K562 (cell line): ENCODE measurements at regions not wholly inside any gene's neighbourhood (a gene's known extent, or its start where the extent isn't known, plus 50 kb on each side); places are given as distances from the start of the nearest gene placed in this dataset.

Experiments
- ATAC-seq: fragments of 200-7000 bp; cut with Tn5 transposase; 3 replicates; pipeline ENCODE4 v1.9.1; 2020; ENCODE audit warnings: moderate library complexity
- BruUV-seq: library from RNA; stranded (reverse); fragments of 400-500 nt; replicated peaks from 2 replicates; lab custom pipeline; 2021; lab: Mats Ljungman, UMichigan
- CTCF ChIA-PET: fragments of 300-600 bp; formaldehyde crosslinking; extraction: SDS; loops from one replicate; lab custom pipeline; 2021; ENCODE audit warnings: low intra/inter-chr PET ratio; lab: Yijun Ruan, JAX
- POLR2A ChIA-PET: fragments of 300-600, 350-650 bp; sonication (Branson Sonifier 250); formaldehyde crosslinking; extraction: SDS; loops from one replicate; lab custom pipeline; 2021; ENCODE audit warnings: antibody characterized with exemption, inconsistent platforms; lab: Yijun Ruan, JAX
- DNase-seq, 4 experiments: peaks; one replicate each; pipeline versions ENCODE4 v3.0.0 to v3.0.0-alpha.2; 2011 to 2018; ENCODE audit warnings: low spot score in 3 of 4, mixed read lengths in 3 of 4; ENCODE audit errors: extremely low read depth in 1 of 4
- FAIRE-seq: peaks from 2 replicates; lab custom pipeline; 2011; peaks lifted over from hg19 to GRCh38; lab: Jason Lieb, UNC
- H2AFZ ChIP-seq: 2 replicates; pipeline ENCODE4 v1.6.0; 2011; ENCODE audit warnings: low read depth, low read length, control low read depth, inconsistent platforms
- H3K27ac ChIP-seq: fragments of 200-600 bp; 3 replicates; pipeline ENCODE4 v1.8.0; 2011; ENCODE audit warnings: low read depth, mild to moderate bottlenecking, control low read depth, inconsistent platforms, low read length, moderate library complexity, mixed read lengths; ENCODE audit errors: extremely low read depth
- H3K27me3 ChIP-seq, 2 experiments: fragments of 300-600 bp in 1 of 2; 2 replicates in 1 of 2; 3 replicates in 1 of 2; pipeline versions ENCODE4 v1.6.0 to v1.8.0; 2011; ENCODE audit warnings: inconsistent platforms in 2 of 2, low read length in 2 of 2, mild to moderate bottlenecking in 1 of 2, mixed read lengths in 1 of 2, moderate library complexity in 1 of 2; ENCODE audit not compliant: control insufficient read depth in 2 of 2, insufficient read depth in 2 of 2
- H3K36me3 ChIP-seq: fragments of 300-600 bp; 3 replicates; pipeline ENCODE4 v1.8.0; 2011; ENCODE audit warnings: mild to moderate bottlenecking, low read length, inconsistent platforms; ENCODE audit not compliant: control insufficient read depth, insufficient read depth
- H3K4me1 ChIP-seq, 2 experiments: fragments of 200-600 bp in 1 of 2; replicated peaks in 1 of 2; 2 replicates in 1 of 2; 3 replicates in 1 of 2; pipeline versions ENCODE4 v1.5.1 to v1.8.0; 2011; ENCODE audit warnings: inconsistent platforms in 2 of 2, low read length in 2 of 2, mild to moderate bottlenecking in 1 of 2, mixed read lengths in 1 of 2, moderate library complexity in 1 of 2; ENCODE audit not compliant: control insufficient read depth in 2 of 2, insufficient read depth in 2 of 2
- H3K4me2 ChIP-seq: 2 replicates; pipeline ENCODE4 v1.6.1; 2011; ENCODE audit warnings: low read length, control low read depth, inconsistent platforms, mixed read lengths; ENCODE audit not compliant: insufficient read depth
- H3K4me3 ChIP-seq: fragments of 200-600 bp; sonication (generic), shearing (Covaris generic); 2 replicates; pipeline ENCODE4 v1.5.1; 2016; ENCODE audit warnings: control low read depth, inconsistent platforms
- H3K79me2 ChIP-seq: fragments of 200-600 bp; 3 replicates; pipeline ENCODE4 v1.8.0; 2011; ENCODE audit warnings: low read length, inconsistent platforms; ENCODE audit not compliant: control insufficient read depth, insufficient read depth
- H3K9ac ChIP-seq, 2 experiments: 2 replicates each; pipeline versions ENCODE4 v1.6.0 to v1.6.1; 2011; ENCODE audit warnings: low read depth in 2 of 2, low read length in 2 of 2, control low read depth in 1 of 2, inconsistent platforms in 1 of 2, mild to moderate bottlenecking in 1 of 2, mixed read lengths in 1 of 2; ENCODE audit not compliant: insufficient read depth in 1 of 2
- H3K9me1 ChIP-seq: one replicate; pipeline ENCODE4 v1.6.0; 2011; ENCODE audit warnings: inconsistent platforms, mild to moderate bottlenecking, low read length, moderate library complexity; ENCODE audit not compliant: control insufficient read depth, insufficient read depth
- H3K9me3 ChIP-seq: replicated peaks from 2 replicates; pipeline ENCODE4 v1.5.1; 2011; ENCODE audit warnings: low read depth, low read length, inconsistent platforms; ENCODE audit not compliant: control insufficient read depth, insufficient read depth
- H4K20me1 ChIP-seq: replicated peaks from 2 replicates; pipeline ENCODE4 v1.6.1; 2011; ENCODE audit warnings: low read length, inconsistent platforms, mixed read lengths; ENCODE audit not compliant: control insufficient read depth, insufficient read depth
- CXXC5 ChIP-seq: fragments of 250-450 bp; sonication (Bioruptor Pico); IDR thresholded peaks from 2 replicates; pipeline ENCODE4 v1.8.0; 2022; ENCODE audit warnings: inconsistent platforms, mild to moderate bottlenecking, moderate library complexity
- ELF1 ChIP-seq: fragments of 200-800 bp; sonication (Bioruptor generic); IDR thresholded peaks from 2 replicates; pipeline ENCODE4 v1.6.1; 2016; ENCODE audit warnings: missing genetic modification characterization, missing compliant biosample characterization
- EP400 ChIP-seq: fragments of 450-650 bp; IDR thresholded peaks from 2 replicates; pipeline ENCODE4 v1.6.1; 2017; ENCODE audit warnings: antibody characterized with exemption, mild to moderate bottlenecking, moderate library complexity
- HNRNPLL ChIP-seq: fragments of 200-400 bp; formaldehyde crosslinking; IDR thresholded peaks from 2 replicates; pipeline ENCODE4 v1.6.1; 2017; ENCODE audit warnings: low read length, low read depth, mild to moderate bottlenecking; ENCODE audit not compliant: poor library complexity, severe bottlenecking
- MTA2 ChIP-seq: fragments of 450-650 bp; IDR thresholded peaks from 2 replicates; pipeline ENCODE4 v1.6.1; 2016; ENCODE audit warnings: low read depth
- PCBP1 ChIP-seq: fragments of 200-400 bp; formaldehyde crosslinking; IDR thresholded peaks from 2 replicates; pipeline ENCODE4 v1.6.1; 2018; ENCODE audit warnings: mild to moderate bottlenecking, low read depth, low read length; ENCODE audit not compliant: poor library complexity, severe bottlenecking
- RBM25 ChIP-seq: fragments of 200-400 bp; formaldehyde crosslinking; IDR thresholded peaks from 2 replicates; pipeline ENCODE4 v1.6.1; 2018; ENCODE audit warnings: low read length, low read depth, moderate library complexity; ENCODE audit not compliant: severe bottlenecking
- SMARCB1 ChIP-seq: IDR thresholded peaks from 2 replicates; pipeline ENCODE4 v1.6.1; 2011; ENCODE audit warnings: improper control_type of control experiment, low read depth; ENCODE audit not compliant: insufficient read length
- TBL1XR1 ChIP-seq, 2 experiments: IDR thresholded peaks; 2 replicates each; pipeline ENCODE4 v1.6.1; 2012; ENCODE audit warnings: improper control_type of control experiment in 2 of 2, low read length in 2 of 2, mild to moderate bottlenecking in 1 of 2
- ZNF140 ChIP-seq: fragments of 250-450 bp; sonication (Bioruptor Pico); IDR thresholded peaks from 2 replicates; pipeline ENCODE4 v1.8.0; 2021; ENCODE audit warnings: moderate library complexity, mild to moderate bottlenecking, inconsistent platforms
- ZNF354B ChIP-seq: fragments of 250-450 bp; sonication (Bioruptor Pico); IDR thresholded peaks from 2 replicates; pipeline ENCODE4 v1.4.0; 2020
- ZNF644 ChIP-seq: fragments of 200-800 bp; sonication (Bioruptor generic); IDR thresholded peaks from 2 replicates; pipeline ENCODE4 v1.6.1; 2016; ENCODE audit warnings: low read depth, missing genetic modification characterization, missing compliant biosample characterization
- WGBS: fragments of 100-300 bp; shearing (Covaris generic); methylation state at CpG from one replicate; pipeline ENCODE4 v1.1.6; 2016; ENCODE audit warnings: low coverage, mixed read lengths; ENCODE audit not compliant: insufficient coverage; ENCODE audit errors: missing lambda C conversion rate; 5-methylcytosine and 5-hydroxymethylcytosine counted together
- in situ Hi-C: fragments of 300-500 bp; cut with MboI; formaldehyde crosslinking; loops from 4 replicates; pipeline ENCODE4 v1.15.0; 2018; ENCODE audit warnings: inconsistent platforms, mixed read lengths
- intact Hi-C: fragments of 100-400 bp; cut with micrococcal nuclease; formaldehyde crosslinking; loops from 2 replicates; pipeline ENCODE4 v1.14.2; 2022
- TF ChIP-seq, protein P1 (sequence below): sonication (generic); formaldehyde crosslinking; IDR thresholded peaks from 2 replicates; pipeline ENCODE4 v1.8.1; 2023; ENCODE audit warnings: missing genetic modification reagents, mild to moderate bottlenecking, borderline replicate concordance
- TF ChIP-seq, protein P2 (sequence below), 3 experiments: IDR thresholded peaks in 2 of 3; conservative IDR thresholded peaks in 1 of 3; 2 replicates each; pipeline ENCODE4 v1.5.1; 2011 to 2012; ENCODE audit warnings: low read length in 3 of 3, mild to moderate bottlenecking in 3 of 3, control low read depth in 2 of 3, improper control_type of control experiment in 1 of 3, inconsistent platforms in 1 of 3, low read depth in 1 of 3, mixed read lengths in 1 of 3, moderate library complexity in 1 of 3; ENCODE audit not compliant: insufficient read depth in 2 of 3
- TF ChIP-seq, protein P3 (sequence below): fragments of 450-650 bp; formaldehyde crosslinking; IDR thresholded peaks from 2 replicates; pipeline ENCODE4 v1.4.0; 2020; ENCODE audit warnings: mild to moderate bottlenecking, moderate library complexity

DNA sequence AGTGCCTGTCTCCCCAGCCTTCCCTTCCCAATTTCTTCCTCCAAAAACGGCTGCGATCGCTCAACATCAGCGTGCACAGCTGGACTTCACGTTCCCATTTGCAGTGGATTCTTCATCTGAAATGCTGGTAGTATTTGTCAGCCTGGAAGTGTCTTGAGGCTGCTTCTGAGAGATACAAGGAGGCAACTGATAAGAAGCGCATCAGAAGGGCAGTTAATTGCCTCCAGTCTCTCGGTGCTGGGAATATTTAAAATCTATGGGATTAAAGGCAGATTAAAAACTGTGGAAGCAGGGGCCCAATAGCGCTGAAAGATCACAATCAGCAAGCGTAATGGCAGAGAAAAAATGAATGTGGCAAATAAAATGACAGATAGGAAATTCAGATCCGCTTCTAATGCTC, 450.0 kb downstream of the GATA3 start:
- H2AFZ ChIP-seq = no peak overlapping the region
- FAIRE-seq = no peak
- no peaks in the 10 kb centered on the region for H3K9me1 ChIP-seq
- WGBS = 2% methylated on average over 10 of the region's 10 CpGs
- ATAC-seq = no peak
- H3K27me3 ChIP-seq = no peaks in the 10 kb centered on the region
- H3K79me2 ChIP-seq = no peaks in the 10 kb centered on the region
- ChIA-PET CTCF (no interaction called here), POLR2A (no interaction called here)
- no TSS peak for BruUV-seq
- intact Hi-C loops = no loop called here
- no peaks in the 10 kb centered on the region for H3K9me3 ChIP-seq
- no peak overlapping the region for H3K27ac ChIP-seq
- DNase-seq = no peak
- H4K20me1 ChIP-seq = no peaks in the 10 kb centered on the region
- in situ Hi-C loops = no loop called here
- H3K36me3 ChIP-seq = no peaks in the 10 kb centered on the region
- no peak overlapping the region for H3K4me3 ChIP-seq
- H3K9ac ChIP-seq = no peak overlapping the region
- H3K4me2 ChIP-seq = no peak overlapping the region
- H3K4me1 ChIP-seq = no peaks in the 10 kb centered on the region
- TF ChIP-seq ZNF354B (CRISPR knock-in tag) (no peak), SMARCB1 (no peak), ZNF644 (tag) (no peak), EP400 (no peak), ELF1 (tag) (no peak), CXXC5 (CRISPR knock-in tag) (no peak), RBM25 (no peak), PCBP1 (no peak), HNRNPLL (no peak), ZNF140 (CRISPR knock-in tag) (no peak), TBL1XR1 (IDR thresholded peaks at IDR 0.05; ENCODE audit: low read length in 2 of 2) (no peak), MTA2 (no peak)
- TF ChIP-seq, protein P1, sequence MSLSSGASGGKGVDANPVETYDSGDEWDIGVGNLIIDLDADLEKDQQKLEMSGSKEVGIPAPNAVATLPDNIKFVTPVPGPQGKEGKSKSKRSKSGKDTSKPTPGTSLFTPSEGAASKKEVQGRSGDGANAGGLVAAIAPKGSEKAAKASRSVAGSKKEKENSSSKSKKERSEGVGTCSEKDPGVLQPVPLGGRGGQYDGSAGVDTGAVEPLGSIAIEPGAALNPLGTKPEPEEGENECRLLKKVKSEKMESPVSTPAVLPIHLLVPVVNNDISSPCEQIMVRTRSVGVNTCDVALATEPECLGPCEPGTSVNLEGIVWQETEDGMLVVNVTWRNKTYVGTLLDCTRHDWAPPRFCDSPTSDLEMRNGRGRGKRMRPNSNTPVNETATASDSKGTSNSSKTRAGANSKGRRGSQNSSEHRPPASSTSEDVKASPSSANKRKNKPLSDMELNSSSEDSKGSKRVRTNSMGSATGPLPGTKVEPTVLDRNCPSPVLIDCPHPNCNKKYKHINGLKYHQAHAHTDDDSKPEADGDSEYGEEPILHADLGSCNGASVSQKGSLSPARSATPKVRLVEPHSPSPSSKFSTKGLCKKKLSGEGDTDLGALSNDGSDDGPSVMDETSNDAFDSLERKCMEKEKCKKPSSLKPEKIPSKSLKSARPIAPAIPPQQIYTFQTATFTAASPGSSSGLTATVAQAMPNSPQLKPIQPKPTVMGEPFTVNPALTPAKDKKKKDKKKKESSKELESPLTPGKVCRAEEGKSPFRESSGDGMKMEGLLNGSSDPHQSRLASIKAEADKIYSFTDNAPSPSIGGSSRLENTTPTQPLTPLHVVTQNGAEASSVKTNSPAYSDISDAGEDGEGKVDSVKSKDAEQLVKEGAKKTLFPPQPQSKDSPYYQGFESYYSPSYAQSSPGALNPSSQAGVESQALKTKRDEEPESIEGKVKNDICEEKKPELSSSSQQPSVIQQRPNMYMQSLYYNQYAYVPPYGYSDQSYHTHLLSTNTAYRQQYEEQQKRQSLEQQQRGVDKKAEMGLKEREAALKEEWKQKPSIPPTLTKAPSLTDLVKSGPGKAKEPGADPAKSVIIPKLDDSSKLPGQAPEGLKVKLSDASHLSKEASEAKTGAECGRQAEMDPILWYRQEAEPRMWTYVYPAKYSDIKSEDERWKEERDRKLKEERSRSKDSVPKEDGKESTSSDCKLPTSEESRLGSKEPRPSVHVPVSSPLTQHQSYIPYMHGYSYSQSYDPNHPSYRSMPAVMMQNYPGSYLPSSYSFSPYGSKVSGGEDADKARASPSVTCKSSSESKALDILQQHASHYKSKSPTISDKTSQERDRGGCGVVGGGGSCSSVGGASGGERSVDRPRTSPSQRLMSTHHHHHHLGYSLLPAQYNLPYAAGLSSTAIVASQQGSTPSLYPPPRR (CRISPR knock-in tag) = no peak
- TF ChIP-seq, protein P2, sequence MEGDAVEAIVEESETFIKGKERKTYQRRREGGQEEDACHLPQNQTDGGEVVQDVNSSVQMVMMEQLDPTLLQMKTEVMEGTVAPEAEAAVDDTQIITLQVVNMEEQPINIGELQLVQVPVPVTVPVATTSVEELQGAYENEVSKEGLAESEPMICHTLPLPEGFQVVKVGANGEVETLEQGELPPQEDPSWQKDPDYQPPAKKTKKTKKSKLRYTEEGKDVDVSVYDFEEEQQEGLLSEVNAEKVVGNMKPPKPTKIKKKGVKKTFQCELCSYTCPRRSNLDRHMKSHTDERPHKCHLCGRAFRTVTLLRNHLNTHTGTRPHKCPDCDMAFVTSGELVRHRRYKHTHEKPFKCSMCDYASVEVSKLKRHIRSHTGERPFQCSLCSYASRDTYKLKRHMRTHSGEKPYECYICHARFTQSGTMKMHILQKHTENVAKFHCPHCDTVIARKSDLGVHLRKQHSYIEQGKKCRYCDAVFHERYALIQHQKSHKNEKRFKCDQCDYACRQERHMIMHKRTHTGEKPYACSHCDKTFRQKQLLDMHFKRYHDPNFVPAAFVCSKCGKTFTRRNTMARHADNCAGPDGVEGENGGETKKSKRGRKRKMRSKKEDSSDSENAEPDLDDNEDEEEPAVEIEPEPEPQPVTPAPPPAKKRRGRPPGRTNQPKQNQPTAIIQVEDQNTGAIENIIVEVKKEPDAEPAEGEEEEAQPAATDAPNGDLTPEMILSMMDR (IDR thresholded peaks at IDR 0.05 in 2 of 3, conservative IDR thresholded peaks at IDR 0.05 in 1 of 3; ENCODE audit: insufficient read depth in 2 of 3, low read depth in 1 of 3, low read length in 3 of 3) = no peak
- TF ChIP-seq, protein P3, sequence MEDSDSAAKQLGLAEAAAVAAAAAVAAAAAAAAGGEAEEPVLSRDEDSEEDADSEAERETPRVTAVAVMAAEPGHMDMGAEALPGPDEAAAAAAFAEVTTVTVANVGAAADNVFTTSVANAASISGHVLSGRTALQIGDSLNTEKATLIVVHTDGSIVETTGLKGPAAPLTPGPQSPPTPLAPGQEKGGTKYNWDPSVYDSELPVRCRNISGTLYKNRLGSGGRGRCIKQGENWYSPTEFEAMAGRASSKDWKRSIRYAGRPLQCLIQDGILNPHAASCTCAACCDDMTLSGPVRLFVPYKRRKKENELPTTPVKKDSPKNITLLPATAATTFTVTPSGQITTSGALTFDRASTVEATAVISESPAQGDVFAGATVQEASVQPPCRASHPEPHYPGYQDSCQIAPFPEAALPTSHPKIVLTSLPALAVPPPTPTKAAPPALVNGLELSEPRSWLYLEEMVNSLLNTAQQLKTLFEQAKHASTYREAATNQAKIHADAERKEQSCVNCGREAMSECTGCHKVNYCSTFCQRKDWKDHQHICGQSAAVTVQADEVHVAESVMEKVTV (CRISPR knock-in tag) = no peak
